MM.1S (cell line): ENCODE measurements at regions not wholly inside any gene's neighbourhood (a gene's known extent, or its start where the extent isn't known, plus 50 kb on each side); places are given as distances from the start of the nearest gene placed in this dataset.

ENCODE experiments used
- DNase-seq: peaks from one replicate; pipeline ENCODE4 v3.0.0-alpha.2; 2015
- H2AFZ ChIP-seq: fragments of 300-600 bp; sonication (generic); 2 replicates; pipeline ENCODE4 v1.6.0; 2016; ENCODE audit warnings: antibody characterized with exemption, low read length
- H3F3A ChIP-seq: fragments of 300-600 bp; sonication (generic); 2 replicates; pipeline ENCODE4 v1.6.1; 2016; ENCODE audit warnings: mild to moderate bottlenecking, antibody characterized with exemption, low read length, moderate library complexity, mixed read lengths; ENCODE audit not compliant: insufficient read depth
- H3K27ac ChIP-seq: fragments of 300-600 bp; sonication (generic); 2 replicates; pipeline ENCODE4 v1.5.1; 2016; ENCODE audit warnings: mild to moderate bottlenecking, low read length
- H3K27me3 ChIP-seq: fragments of 300-600 bp; sonication (generic); replicated peaks from 2 replicates; pipeline ENCODE4 v1.6.0; 2016; ENCODE audit warnings: low read length; ENCODE audit not compliant: insufficient read depth
- H3K36me3 ChIP-seq: fragments of 300-600 bp; sonication (generic); replicated peaks from 2 replicates; pipeline ENCODE4 v1.6.1; 2016; ENCODE audit warnings: mild to moderate bottlenecking, low read length, mixed read lengths; ENCODE audit not compliant: insufficient read depth
- H3K4me1 ChIP-seq: fragments of 300-600 bp; sonication (generic); 2 replicates; pipeline ENCODE4 v1.6.1; 2016; ENCODE audit warnings: low read length, mixed read lengths
- H3K4me2 ChIP-seq: fragments of 300-600 bp; sonication (generic); 2 replicates; pipeline ENCODE4 v1.6.0; 2016; ENCODE audit warnings: low read depth, low read length
- H3K4me3 ChIP-seq: fragments of 300-600 bp; sonication (generic); 2 replicates; pipeline ENCODE4 v1.5.1; 2016; ENCODE audit warnings: low read length, mixed read lengths
- H3K79me2 ChIP-seq: fragments of 300-600 bp; sonication (generic); 2 replicates; pipeline ENCODE4 v1.6.1; 2016; ENCODE audit warnings: mixed run types, low read length, mixed read lengths
- H3K9ac ChIP-seq: fragments of 300-600 bp; sonication (generic); 2 replicates; pipeline ENCODE4 v1.6.1; 2016; ENCODE audit warnings: low read length, mixed read lengths
- H3K9me2 ChIP-seq: fragments of 300-600 bp; sonication (generic); replicated peaks from 2 replicates; pipeline ENCODE4 v1.6.1; 2016; ENCODE audit warnings: mild to moderate bottlenecking, low read length, mixed read lengths; ENCODE audit not compliant: insufficient read depth
- H3K9me3 ChIP-seq: fragments of 300-600 bp; sonication (generic); replicated peaks from 2 replicates; pipeline ENCODE4 v1.6.1; 2016; ENCODE audit warnings: mild to moderate bottlenecking, low read length, mixed read lengths; ENCODE audit not compliant: insufficient read depth
- H4K20me1 ChIP-seq: fragments of 300-600 bp; sonication (generic); 2 replicates; pipeline ENCODE4 v1.6.1; 2016; ENCODE audit warnings: mild to moderate bottlenecking, low read length, moderate library complexity, mixed read lengths; ENCODE audit not compliant: insufficient read depth
- EZH2 ChIP-seq: fragments of 300-600 bp; sonication (generic); optimal IDR thresholded peaks from 2 replicates; pipeline ENCODE3; 2017; ENCODE audit warnings: low read depth, mild to moderate bottlenecking, antibody characterized with exemption, low read length, mixed read lengths
- EZH2phosphoT487 ChIP-seq: fragments of 300-600 bp; sonication (generic); IDR thresholded peaks from 2 replicates; pipeline ENCODE4 v1.6.1; 2018; ENCODE audit warnings: antibody characterized with exemption, low read length
- TF ChIP-seq, protein P1 (sequence below): fragments of 300-600 bp; sonication (generic); IDR thresholded peaks from 2 replicates; pipeline ENCODE4 v1.5.1; 2016; ENCODE audit warnings: antibody characterized with exemption, low read length, mixed read lengths

DNA sequence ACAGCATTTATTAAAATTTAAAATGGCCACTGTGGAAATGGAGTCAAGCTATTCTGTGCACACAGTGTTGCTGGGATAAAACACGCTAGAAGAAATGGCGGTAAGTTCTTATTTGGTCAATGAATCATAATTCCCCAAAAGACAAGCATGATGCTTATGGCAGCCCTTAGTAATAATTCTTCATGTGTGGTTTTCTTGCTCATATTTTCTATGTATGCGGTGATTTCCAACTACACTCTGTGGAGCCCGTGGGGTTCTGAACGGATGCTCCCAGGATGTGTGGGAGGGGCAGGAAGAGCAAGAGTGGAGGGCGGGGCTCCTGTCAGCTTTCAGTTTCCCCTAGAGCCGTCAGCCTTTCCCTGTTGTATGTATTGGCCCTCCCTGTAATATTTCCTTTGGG, 91.7 kb upstream of the RMDN2 start:
- H3K4me3 ChIP-seq: no peak overlapping the region
- no peak for TF ChIP-seq EZH2phosphoT487
- TF ChIP-seq EZH2: no peak
- TF ChIP-seq, protein P1, sequence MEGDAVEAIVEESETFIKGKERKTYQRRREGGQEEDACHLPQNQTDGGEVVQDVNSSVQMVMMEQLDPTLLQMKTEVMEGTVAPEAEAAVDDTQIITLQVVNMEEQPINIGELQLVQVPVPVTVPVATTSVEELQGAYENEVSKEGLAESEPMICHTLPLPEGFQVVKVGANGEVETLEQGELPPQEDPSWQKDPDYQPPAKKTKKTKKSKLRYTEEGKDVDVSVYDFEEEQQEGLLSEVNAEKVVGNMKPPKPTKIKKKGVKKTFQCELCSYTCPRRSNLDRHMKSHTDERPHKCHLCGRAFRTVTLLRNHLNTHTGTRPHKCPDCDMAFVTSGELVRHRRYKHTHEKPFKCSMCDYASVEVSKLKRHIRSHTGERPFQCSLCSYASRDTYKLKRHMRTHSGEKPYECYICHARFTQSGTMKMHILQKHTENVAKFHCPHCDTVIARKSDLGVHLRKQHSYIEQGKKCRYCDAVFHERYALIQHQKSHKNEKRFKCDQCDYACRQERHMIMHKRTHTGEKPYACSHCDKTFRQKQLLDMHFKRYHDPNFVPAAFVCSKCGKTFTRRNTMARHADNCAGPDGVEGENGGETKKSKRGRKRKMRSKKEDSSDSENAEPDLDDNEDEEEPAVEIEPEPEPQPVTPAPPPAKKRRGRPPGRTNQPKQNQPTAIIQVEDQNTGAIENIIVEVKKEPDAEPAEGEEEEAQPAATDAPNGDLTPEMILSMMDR: no peak
- H3F3A ChIP-seq: no peaks in the 10 kb centered on the region

DNA sequence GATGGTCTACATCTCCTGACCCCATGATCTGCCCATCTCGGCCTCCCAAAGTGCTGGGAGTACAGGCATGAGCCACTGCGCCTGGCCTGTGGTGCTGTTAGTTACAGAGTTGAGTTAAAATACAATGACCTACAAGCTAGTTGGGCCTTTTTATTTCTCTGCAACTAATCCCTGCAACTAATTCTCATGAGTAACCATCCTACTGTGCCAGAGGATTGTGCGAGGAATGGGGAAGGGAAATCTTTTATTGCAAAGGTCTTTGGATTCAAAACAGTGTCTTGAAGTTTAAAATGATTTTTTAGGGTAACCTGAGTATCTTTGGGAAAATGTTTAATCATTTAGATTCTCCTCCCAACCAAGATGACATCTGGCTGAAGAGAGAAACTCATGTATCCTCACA, 88.8 kb upstream of the RMDN2 start:
- no peak overlapping the region for H3K4me2 ChIP-seq
- H3K9ac ChIP-seq: no peak overlapping the region
- no peaks in the 10 kb centered on the region for H3K9me2 ChIP-seq
- TF ChIP-seq EZH2: no peak
- TF ChIP-seq, protein P1: no peak
- H3K4me1 ChIP-seq: no peaks in the 10 kb centered on the region
- H3F3A ChIP-seq: no peaks in the 10 kb centered on the region
- H3K9me3 ChIP-seq: no peaks in the 10 kb centered on the region
- no peaks in the 10 kb centered on the region for H3K27me3 ChIP-seq
- H3K4me3 ChIP-seq: no peak overlapping the region
- no peak for DNase-seq
- no peaks in the 10 kb centered on the region for H3K36me3 ChIP-seq
- H3K79me2 ChIP-seq: no peaks in the 10 kb centered on the region
- H4K20me1 ChIP-seq: no peaks in the 10 kb centered on the region
- no peak overlapping the region for H2AFZ ChIP-seq
- no peak overlapping the region for H3K27ac ChIP-seq

More for the DNA sequence above, 91.7 kb upstream of the RMDN2 start:
- no peak overlapping the region for H3K4me2 ChIP-seq
- no peaks in the 10 kb centered on the region for H3K9me2 ChIP-seq
- no peaks in the 10 kb centered on the region for H3K36me3 ChIP-seq
- H2AFZ ChIP-seq: no peak overlapping the region
- DNase-seq: no peak
- H3K27me3 ChIP-seq: no peaks in the 10 kb centered on the region
- H3K9me3 ChIP-seq: no peaks in the 10 kb centered on the region
- H3K79me2 ChIP-seq: no peaks in the 10 kb centered on the region
- H4K20me1 ChIP-seq: no peaks in the 10 kb centered on the region
- no peaks in the 10 kb centered on the region for H3K4me1 ChIP-seq
- H3K27ac ChIP-seq: no peak overlapping the region
- H3K9ac ChIP-seq: no peak overlapping the region

DNA sequence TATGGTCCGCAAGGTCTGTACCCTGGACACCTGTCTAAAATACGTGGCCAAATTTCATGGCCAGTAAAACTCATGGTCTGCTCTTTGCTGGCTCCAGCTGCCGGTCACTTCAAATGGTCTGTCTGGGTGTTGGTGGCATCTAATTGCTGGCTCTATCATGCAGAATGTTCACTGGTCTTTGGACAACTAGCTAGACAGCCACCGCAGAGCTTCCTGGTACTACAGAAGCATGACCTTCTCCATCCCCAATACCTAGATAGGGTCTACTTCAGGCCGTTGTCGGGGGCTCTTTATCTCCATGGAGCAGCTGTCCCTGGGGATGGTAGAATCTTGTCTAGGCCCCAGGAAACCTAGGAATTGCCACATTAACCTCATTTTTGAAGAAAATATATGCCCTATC, 88.4 kb upstream of the RMDN2 start:
- no peak overlapping the region for H3K27ac ChIP-seq
- no peak for TF ChIP-seq EZH2
- TF ChIP-seq EZH2phosphoT487: no peak
- TF ChIP-seq, protein P1: no peak
- H3K79me2 ChIP-seq: no peaks in the 10 kb centered on the region
- no peaks in the 10 kb centered on the region for H4K20me1 ChIP-seq
- no peaks in the 10 kb centered on the region for H3K4me1 ChIP-seq
- no peak overlapping the region for H3K9ac ChIP-seq
- H2AFZ ChIP-seq: no peak overlapping the region
- H3K36me3 ChIP-seq: no peaks in the 10 kb centered on the region
- no peaks in the 10 kb centered on the region for H3K9me2 ChIP-seq
- no peak overlapping the region for H3K4me3 ChIP-seq
- H3K9me3 ChIP-seq: no peaks in the 10 kb centered on the region
- H3K4me2 ChIP-seq: no peak overlapping the region
- no peak for DNase-seq
- H3K27me3 ChIP-seq: no peaks in the 10 kb centered on the region
- H3F3A ChIP-seq: no peaks in the 10 kb centered on the region
